HG03521 (cell line): ENCODE measurements at regions not wholly inside any gene's neighbourhood (a gene's known extent, or its start where the extent isn't known, plus 50 kb on each side); places are given as distances from the start of the nearest gene placed in this dataset.

Experiments
- ATAC-seq: cut with Tn5 transposase; IDR thresholded peaks from one replicate; pipeline ENCODE4 v1.9.1; 2021; ENCODE audit warnings: mild to moderate bottlenecking, moderate library complexity; ENCODE audit not compliant: unreplicated experiment

DNA sequence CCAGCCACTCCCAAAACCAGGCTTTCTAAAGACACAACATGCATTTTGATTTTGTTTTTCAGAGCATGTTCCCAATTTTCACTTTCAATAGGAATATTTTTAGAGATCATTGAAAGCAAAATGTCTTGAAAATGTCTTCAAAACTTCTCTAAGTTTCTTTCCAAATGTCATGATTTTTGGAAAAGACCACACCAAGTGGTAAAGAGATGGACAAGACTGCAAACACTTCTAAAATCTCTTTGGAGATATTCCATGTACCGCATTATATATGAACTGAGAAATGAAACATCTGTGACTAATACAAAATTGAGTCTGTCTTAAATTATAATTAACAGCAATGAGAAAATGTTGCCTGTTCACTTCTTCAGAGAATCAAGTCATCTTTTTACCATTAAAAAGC is 418.0 kb upstream of the PKN2 start:
- ATAC-seq, result no peak

GRCh38 chr1:88272216-88272615 is 411.9 kb upstream of the PKN2 start:
- ATAC-seq, result no peak

DNA sequence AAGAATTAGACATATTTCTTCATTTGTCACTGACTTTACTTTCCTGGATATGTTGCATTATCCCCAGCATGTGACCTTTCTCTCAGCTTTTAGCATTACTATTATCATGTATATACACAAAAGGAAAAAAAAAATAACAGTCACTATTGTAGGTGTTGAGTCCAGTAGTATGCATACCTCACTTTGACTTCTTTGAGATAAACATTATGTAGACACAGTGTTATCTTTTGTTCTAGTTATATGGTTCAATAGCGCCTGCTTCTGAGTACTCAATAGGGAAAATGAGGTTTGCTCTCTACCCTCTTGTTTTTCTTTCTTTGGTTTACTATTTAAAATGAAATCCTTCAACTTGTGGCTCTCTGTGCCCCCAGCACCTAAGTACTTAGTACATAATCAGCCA is 409.6 kb upstream of the PKN2 start:
- ATAC-seq, result no peak

DNA sequence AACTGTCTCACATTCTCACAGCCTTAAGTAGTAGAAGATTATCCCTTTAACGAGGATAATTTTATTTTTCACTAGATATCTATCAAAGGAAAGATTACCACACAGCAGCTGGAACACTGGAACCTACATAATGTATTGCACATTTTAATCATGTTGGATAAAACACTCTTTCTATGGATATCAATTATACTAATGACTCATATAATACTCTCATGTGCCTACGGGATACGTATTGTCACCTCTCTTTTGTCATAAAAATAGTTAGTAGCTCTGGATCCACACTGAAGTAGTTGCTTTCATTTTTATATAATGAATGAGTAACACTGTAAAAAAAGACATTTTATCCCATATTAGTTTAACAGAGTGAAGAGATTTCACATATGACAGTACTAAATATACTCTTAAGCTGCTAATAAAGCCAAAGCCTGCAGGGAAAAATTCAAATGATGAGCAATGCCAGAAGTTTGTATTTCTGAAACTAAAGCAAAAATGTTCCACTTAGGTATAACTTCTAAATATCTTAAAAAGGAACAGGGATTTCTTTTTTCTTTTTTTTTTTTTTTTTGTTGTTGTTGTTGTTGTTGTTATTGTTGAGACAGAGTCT is 408.7 kb upstream of the PKN2 start:
- ATAC-seq, result no peak

- no peak for ATAC-seq
Observed at GRCh38 chr1:88276163-88276562, 407.9 kb upstream of the PKN2 start.

DNA sequence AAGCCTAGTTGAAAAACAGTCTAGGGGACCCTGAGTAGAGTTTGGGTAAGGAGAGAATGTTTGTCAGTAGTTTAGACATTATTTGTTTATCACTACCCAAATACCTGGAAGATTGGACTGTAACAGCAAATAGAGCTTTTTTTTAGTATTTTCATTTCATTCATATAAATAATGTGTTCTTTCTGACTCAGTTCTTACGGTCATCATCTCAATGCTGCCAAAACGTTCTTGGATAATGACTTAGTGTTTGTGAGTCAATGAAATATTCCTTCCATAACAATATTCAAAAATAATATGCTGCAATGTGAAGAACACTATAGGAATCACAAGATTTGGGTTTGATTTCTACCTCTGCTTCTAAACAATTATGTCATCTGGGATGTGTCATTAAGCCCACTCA is 400.0 kb upstream of the PKN2 start:
- no peak for ATAC-seq

GRCh38 chr1:88284666-88285366 is 399.3 kb upstream of the PKN2 start:
- ATAC-seq, result no peak

- ATAC-seq, result no peak
Observed at GRCh38 chr1:88286716-88287115, 397.4 kb upstream of the PKN2 start.

DNA sequence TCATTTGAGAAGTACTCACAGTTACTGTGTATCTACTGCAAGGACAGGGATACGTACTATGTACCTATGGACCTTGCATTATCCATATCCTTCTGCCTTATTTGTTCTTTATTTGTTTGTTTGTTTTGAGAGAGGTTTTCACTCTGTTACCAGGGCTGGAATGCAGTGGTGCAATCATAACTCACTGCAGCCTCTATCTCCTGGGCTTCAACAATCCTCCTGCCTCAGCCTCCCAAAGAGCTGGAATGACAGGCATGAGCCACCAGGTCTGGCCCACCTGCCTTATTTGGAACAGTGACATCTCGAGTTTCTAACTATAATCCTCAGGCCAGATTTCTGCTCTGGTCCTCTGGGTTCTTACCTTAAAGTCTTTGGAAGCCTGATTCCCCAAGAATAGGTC is 395.5 kb upstream of the PKN2 start:
- no peak for ATAC-seq

GRCh38 chr1:88289401-88290102 is 394.5 kb upstream of the PKN2 start:
- ATAC-seq, result no peak

GRCh38 chr1:88291611-88292354 is 392.3 kb upstream of the PKN2 start:
- ATAC-seq, result no peak

GRCh38 chr1:88293691-88294190 is 390.3 kb upstream of the PKN2 start:
- no peak for ATAC-seq

DNA sequence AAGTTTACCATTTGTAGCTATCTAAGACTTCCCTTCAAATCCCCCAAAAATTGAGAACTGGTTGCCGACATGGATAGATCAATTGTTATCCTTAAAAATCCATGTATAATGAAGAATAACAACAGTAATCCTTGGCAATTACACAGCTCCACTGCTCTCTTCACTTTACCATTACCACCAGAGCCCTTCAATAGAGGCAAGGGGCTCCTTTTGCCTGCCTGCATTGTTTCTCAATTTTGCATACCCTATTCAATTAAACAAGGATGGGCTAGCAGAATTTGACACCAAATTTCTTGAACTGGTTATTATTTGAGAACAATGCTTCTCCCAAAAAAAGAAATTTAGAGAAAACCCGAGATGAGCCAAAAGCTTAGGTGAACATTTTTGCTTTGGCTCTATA is 387.8 kb upstream of the PKN2 start:
- ATAC-seq, result no peak

DNA sequence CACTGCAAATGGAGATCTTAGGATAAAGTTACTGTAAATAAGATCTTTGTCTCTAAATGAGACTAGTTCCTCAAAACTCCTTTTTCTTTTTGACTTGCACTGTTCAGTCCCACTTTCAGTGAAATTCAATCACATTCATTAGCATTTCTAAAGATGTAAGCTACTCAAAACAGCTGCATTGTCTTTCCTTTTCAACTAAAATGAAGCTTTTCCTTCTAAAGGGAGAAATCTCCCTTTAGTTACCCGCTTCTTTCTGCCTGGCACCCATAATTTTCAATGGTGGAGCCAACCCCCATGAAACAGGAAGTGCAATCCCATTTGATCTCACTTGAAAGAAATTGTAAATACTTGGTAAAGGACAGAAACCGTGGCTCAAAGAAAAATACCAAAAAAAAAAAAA is 387.4 kb upstream of the PKN2 start:
- no peak for ATAC-seq

DNA sequence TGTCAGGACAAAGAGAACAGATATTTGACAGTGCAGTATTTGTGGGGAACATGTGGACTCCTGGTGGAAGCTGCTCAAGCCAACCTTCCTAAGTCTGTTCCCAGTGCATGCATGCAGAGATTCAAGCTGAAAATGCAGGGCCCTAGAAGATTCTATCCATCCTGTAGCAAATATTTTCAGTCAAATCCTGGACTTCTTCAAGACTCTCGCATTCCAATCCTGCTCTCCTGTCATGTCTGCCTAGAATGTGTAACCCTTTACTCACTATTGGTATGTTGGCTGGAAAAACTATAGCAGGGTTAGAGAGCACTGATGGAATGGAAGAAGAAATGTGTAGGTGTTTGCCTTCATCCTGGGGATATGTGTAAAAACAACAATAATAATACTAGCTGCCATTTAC is 385.6 kb upstream of the PKN2 start:
- ATAC-seq, result no peak

DNA sequence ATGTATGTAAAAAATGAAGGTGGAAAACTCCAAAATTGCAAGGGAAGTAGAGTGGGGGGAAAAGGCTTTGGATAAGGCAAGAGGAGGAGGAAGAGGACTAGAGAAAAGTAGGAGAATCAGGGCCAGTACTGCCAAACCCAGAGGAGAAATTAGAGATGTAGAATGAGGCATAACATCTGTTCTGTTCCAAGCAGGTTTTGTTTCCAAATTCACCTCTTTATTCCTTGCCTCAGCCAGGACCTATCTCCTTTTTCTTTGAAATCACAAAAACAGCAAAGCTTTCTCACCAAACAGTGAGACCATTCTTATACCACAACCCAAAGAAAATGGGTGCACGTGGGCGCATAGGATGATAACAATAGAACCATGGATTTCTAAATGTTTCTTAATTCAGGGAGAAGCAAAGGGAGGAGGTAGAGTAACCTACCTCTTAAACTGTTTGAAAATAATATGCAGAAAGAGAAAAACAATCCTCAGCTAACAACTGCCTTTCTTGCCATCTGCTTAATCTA is 383.3 kb upstream of the PKN2 start:
- no peak for ATAC-seq

- no peak for ATAC-seq
Observed at GRCh38 chr1:88302843-88303486, 381.1 kb upstream of the PKN2 start.

GRCh38 chr1:88311265-88311664 is 372.8 kb upstream of the PKN2 start:
- no peak for ATAC-seq

GRCh38 chr1:88311907-88312306 is 372.2 kb upstream of the PKN2 start:
- no peak for ATAC-seq

GRCh38 chr1:88317396-88317795 is 366.7 kb upstream of the PKN2 start:
- no peak for ATAC-seq

DNA sequence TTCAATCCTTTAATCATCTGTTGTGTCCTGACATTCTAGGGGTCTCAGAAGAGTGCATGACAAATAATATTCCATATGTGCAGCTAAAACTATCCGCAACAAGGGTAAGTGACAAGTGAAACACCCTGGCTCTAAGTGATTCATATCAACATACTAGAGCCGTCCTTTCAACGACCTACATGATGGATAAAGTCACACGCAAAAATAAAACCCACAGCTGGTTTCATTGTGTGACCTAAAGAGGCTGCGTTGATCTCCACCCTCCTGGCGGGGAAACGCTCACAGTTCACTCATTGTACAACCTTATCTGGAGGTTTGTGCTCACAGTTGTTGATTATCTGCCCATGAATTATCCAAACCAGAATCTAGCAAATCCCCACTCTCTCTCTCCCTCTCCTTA is 365.3 kb upstream of the PKN2 start:
- no peak for ATAC-seq
